H1 (cell line): ENCODE measurements at regions not wholly inside any gene's neighbourhood (a gene's known extent, or its start where the extent isn't known, plus 50 kb on each side); places are given as distances from the start of the nearest gene placed in this dataset.

ENCODE experiments used
- CTCF ChIA-PET: fragments of 300-600 bp; sonication (Branson Sonifier 250); formaldehyde crosslinking; loops from one replicate; lab custom pipeline; 2021; ENCODE audit not compliant: partially characterized antibody; lab: Charles Lee
- POLR2A ChIA-PET: fragments of 300-600 bp; sonication (Branson Sonifier 250); formaldehyde crosslinking; loops from one replicate; lab custom pipeline; 2021; ENCODE audit warnings: inconsistent platforms; ENCODE audit not compliant: partially characterized antibody; lab: Charles Lee
- DNase-seq, 2 experiments: peaks; one replicate each; pipeline versions ENCODE4 v3.0.0 to v3.0.0-alpha.2; 2010 to 2022; ENCODE audit warnings: low spot score in 2 of 2, low read depth in 1 of 2, mixed read lengths in 1 of 2
- FAIRE-seq: peaks from 2 replicates; lab custom pipeline; 2011; peaks lifted over from hg19 to GRCh38; lab: Jason Lieb, UNC
- H2AFZ ChIP-seq: 2 replicates; pipeline ENCODE4 v1.8.1; 2012; ENCODE audit warnings: low read length, inconsistent platforms
- H2AK5ac ChIP-seq: 2 replicates; pipeline ENCODE4 v1.6.1; 2013; ENCODE audit warnings: low read depth, low read length
- H2BK120ac ChIP-seq: replicated peaks from 2 replicates; pipeline ENCODE3; 2013; ENCODE audit warnings: low read depth, low read length, inconsistent platforms
- H2BK12ac ChIP-seq: 2 replicates; pipeline ENCODE4 v1.6.1; 2013; ENCODE audit warnings: low read depth, low read length
- H2BK15ac ChIP-seq: 2 replicates; pipeline ENCODE4 v1.6.1; 2013; ENCODE audit warnings: low read length
- H2BK20ac ChIP-seq: 2 replicates; pipeline ENCODE4 v1.6.1; 2013; ENCODE audit warnings: low read length
- H2BK5ac ChIP-seq: 2 replicates; pipeline ENCODE4 v1.6.1; 2013; ENCODE audit warnings: low read depth, low read length
- H3K14ac ChIP-seq: 2 replicates; pipeline ENCODE4 v1.6.1; 2013; ENCODE audit warnings: inconsistent platforms; ENCODE audit not compliant: insufficient read length
- H3K18ac ChIP-seq: 2 replicates; pipeline ENCODE4 v1.6.1; 2013; ENCODE audit warnings: low read length; ENCODE audit errors: extremely low read depth
- H3K23ac ChIP-seq: 2 replicates; pipeline ENCODE4 v1.6.1; 2013; ENCODE audit warnings: inconsistent platforms; ENCODE audit not compliant: insufficient read length
- H3K23me2 ChIP-seq: 2 replicates; pipeline ENCODE4 v1.6.1; 2013; ENCODE audit warnings: low read depth, low read length
- H3K27ac ChIP-seq: 2 replicates; pipeline ENCODE4 v1.6.1; 2011; ENCODE audit warnings: low read depth, low read length, inconsistent platforms
- H3K27me3 ChIP-seq, 4 experiments: replicated peaks in 1 of 4; 1 replicate in 1 of 4; 2 replicates in 3 of 4; pipeline versions ENCODE4 v1.6.1 to v1.8.1; 2011 to 2013; ENCODE audit warnings: low read length in 3 of 4, mild to moderate bottlenecking in 3 of 4, inconsistent platforms in 2 of 4, mixed read lengths in 2 of 4, moderate library complexity in 1 of 4; ENCODE audit not compliant: control insufficient read depth in 3 of 4, insufficient read depth in 3 of 4; ENCODE audit errors: extremely low read depth in 1 of 4
- H3K36me3 ChIP-seq, 4 experiments: 2 replicates each; pipeline versions ENCODE4 v1.6.1 to v1.8.1; 2011 to 2013; ENCODE audit warnings: mild to moderate bottlenecking in 4 of 4, low read length in 3 of 4, moderate library complexity in 2 of 4, control low read depth in 1 of 4, inconsistent platforms in 1 of 4; ENCODE audit not compliant: insufficient read depth in 4 of 4, control insufficient read depth in 2 of 4
- H3K4ac ChIP-seq: replicated peaks from 2 replicates; pipeline ENCODE3; 2013; ENCODE audit warnings: low read length, low read depth, mixed read lengths, inconsistent platforms; ENCODE audit not compliant: insufficient read length
- H3K4me1 ChIP-seq, 4 experiments: replicated peaks in 1 of 4; 1 replicate in 1 of 4; 2 replicates in 3 of 4; pipeline versions ENCODE4 v1.6.1 to v1.8.1; 2011 to 2013; ENCODE audit warnings: low read length in 3 of 4, inconsistent platforms in 2 of 4, mixed read lengths in 1 of 4; ENCODE audit not compliant: insufficient read depth in 4 of 4, control insufficient read depth in 3 of 4
- H3K4me2 ChIP-seq, 2 experiments: 2 replicates each; pipeline versions ENCODE4 v1.6.1 to v1.8.1; 2011 to 2013; ENCODE audit warnings: low read depth in 2 of 2, low read length in 2 of 2, control low read depth in 1 of 2, inconsistent platforms in 1 of 2, mild to moderate bottlenecking in 1 of 2; ENCODE audit not compliant: insufficient read depth in 1 of 2
- H3K4me3 ChIP-seq, 4 experiments: fragments of 200-600, 300-600 bp in 1 of 4; sonication (generic), shearing (Covaris generic), sonication (Bioruptor Twin) in 1 of 4; 2 replicates each; pipeline versions ENCODE4 v1.5.1 to v1.8.1; 2011 to 2016; ENCODE audit warnings: low read length in 4 of 4, low read depth in 3 of 4, control low read depth in 2 of 4, inconsistent platforms in 2 of 4, mild to moderate bottlenecking in 2 of 4, mixed read lengths in 1 of 4, moderate library complexity in 1 of 4; ENCODE audit not compliant: insufficient read depth in 2 of 4; ENCODE audit errors: extremely low read depth in 1 of 4
- H3K56ac ChIP-seq: replicated peaks from 2 replicates; pipeline ENCODE3; 2013; ENCODE audit warnings: low read depth, mild to moderate bottlenecking, mixed read lengths, low read length, inconsistent platforms; ENCODE audit not compliant: insufficient read length
- H3K79me1 ChIP-seq: 2 replicates; pipeline ENCODE4 v1.6.1; 2013; ENCODE audit warnings: low read depth, low read length, control low read depth
- H3K79me2 ChIP-seq, 2 experiments: 2 replicates each; pipeline versions ENCODE4 v1.6.1 to v1.8.1; 2012 to 2013; ENCODE audit warnings: low read length in 2 of 2, mild to moderate bottlenecking in 2 of 2, inconsistent platforms in 1 of 2; ENCODE audit not compliant: insufficient read depth in 2 of 2, control insufficient read depth in 1 of 2
- H3K9ac ChIP-seq, 4 experiments: replicated peaks in 1 of 4; 1 replicate in 1 of 4; 2 replicates in 3 of 4; pipeline versions ENCODE4 v1.6.1 to v1.8.1; 2011 to 2013; ENCODE audit warnings: low read depth in 3 of 4, low read length in 3 of 4, control low read depth in 2 of 4, mild to moderate bottlenecking in 2 of 4, moderate library complexity in 2 of 4, inconsistent platforms in 1 of 4; ENCODE audit errors: extremely low read depth in 1 of 4
- H3K9me3 ChIP-seq, 2 experiments: 2 replicates each; pipeline versions ENCODE4 v1.6.1 to v1.8.1; 2012 to 2013; ENCODE audit warnings: mild to moderate bottlenecking in 2 of 2, moderate library complexity in 2 of 2, control low read depth in 1 of 2, inconsistent platforms in 1 of 2, low read depth in 1 of 2, low read length in 1 of 2, mixed read lengths in 1 of 2; ENCODE audit not compliant: insufficient read depth in 2 of 2
- H4K20me1 ChIP-seq, 2 experiments: replicated peaks in 1 of 2; 2 replicates each; pipeline versions ENCODE3 to v1.8.1; 2011 to 2013; ENCODE audit warnings: inconsistent platforms in 2 of 2, low read length in 2 of 2, mild to moderate bottlenecking in 1 of 2; ENCODE audit not compliant: insufficient read depth in 2 of 2, control insufficient read depth in 1 of 2
- H4K5ac ChIP-seq: 2 replicates; pipeline ENCODE4 v1.6.1; 2013; ENCODE audit warnings: low read length, low read depth, mixed read lengths, inconsistent platforms; ENCODE audit not compliant: insufficient read length
- H4K8ac ChIP-seq: 2 replicates; pipeline ENCODE4 v1.8.0; 2013; ENCODE audit warnings: mild to moderate bottlenecking, moderate library complexity, low read length, inconsistent platforms; ENCODE audit not compliant: insufficient read depth; ENCODE audit errors: extremely low read depth
- H4K91ac ChIP-seq: replicated peaks from 2 replicates; pipeline ENCODE3; 2013; ENCODE audit warnings: low read length, mixed read lengths, inconsistent platforms; ENCODE audit not compliant: insufficient read length
- WGBS, 2 experiments: shearing (Covaris generic) in 1 of 2; methylation state at CpG; one replicate each; pipeline versions ENCODE4 v1.1.6 to v1.1.7; 2013 to 2015; ENCODE audit warnings: low lambda C conversion rate in 2 of 2, mixed read lengths in 2 of 2, inconsistent platforms in 1 of 2, low coverage in 1 of 2, missing lambda C conversion rate in 1 of 2; ENCODE audit not compliant: insufficient replicate concordance in 2 of 2, insufficient coverage in 1 of 2, insufficient read length in 1 of 2; ENCODE audit errors: extremely low coverage in 1 of 2, missing lambda C conversion rate in 1 of 2; 5-methylcytosine and 5-hydroxymethylcytosine counted together

- ChIA-PET POLR2A (interaction anchor here (0.9 to 1.2 kb wide), 3 partner anchors 13 to 110 kb away, joined by 3 to 5 read pairs (median 3); no protein-coding TSS in a partner anchor), CTCF (interaction anchor here (1.0 to 10.1 kb wide), 3 partner anchors 18 to 126 kb away, joined by 3 to 67 read pairs (median 3); no protein-coding TSS in a partner anchor)
- no peak overlapping the region for H2BK5ac ChIP-seq
- H2BK20ac ChIP-seq = no peak overlapping the region
- H3K23ac ChIP-seq = no peak overlapping the region
- H3K9me3 ChIP-seq = no peaks in the 10 kb centered on the region
- FAIRE-seq (peak; percentile 74), DNase-seq (peak; percentile 15 to 62)
- H2BK12ac ChIP-seq = no peak overlapping the region; the same call in 1 of the 2 replicates
- no peak overlapping the region for H3K18ac ChIP-seq
- peak overlapping the region in 1 of 4 experiments; percentile 18; a peak in 1 of 8 replicates for H3K4me3 ChIP-seq
- H3K56ac ChIP-seq = no peak overlapping the region
- H3K36me3 ChIP-seq = no peaks in the 10 kb centered on the region
- no peaks in the 10 kb centered on the region for H3K23me2 ChIP-seq
- 50% methylated on average over 7 of the region's 7 CpGs; no CpG with 5 or more reads in 1 of the 2 experiments for WGBS, 2 experiments
- H2AK5ac ChIP-seq = no peak overlapping the region
- no peaks in the 10 kb centered on the region for H3K79me2 ChIP-seq
- no peak overlapping the region for H3K9ac ChIP-seq
- no peak overlapping the region for H3K27ac ChIP-seq
- H4K20me1 ChIP-seq = no peaks in the 10 kb centered on the region
- H3K27me3 ChIP-seq = no peaks in the 10 kb centered on the region
- H4K91ac ChIP-seq = no peak overlapping the region
- H4K5ac ChIP-seq = no peak overlapping the region
- H2BK15ac ChIP-seq = no peak overlapping the region
- peak overlapping the region; percentile 60; the same call in 1 of the 2 replicates for H2AFZ ChIP-seq
- H3K79me1 ChIP-seq = no peaks in the 10 kb centered on the region
- H4K8ac ChIP-seq = no peak overlapping the region; the same call in 1 of the 2 replicates
- H2BK120ac ChIP-seq = no peak overlapping the region
- no peak overlapping the region for H3K4ac ChIP-seq
- peaks cover 0 to 16% (median 5%) of the 10 kb centered on the region in 4 experiments; a peak in 5 of 7 replicates for H3K4me1 ChIP-seq
- peak overlapping the region in 1 of 2 experiments; percentile 44; a peak in 2 of 4 replicates for H3K4me2 ChIP-seq
- H3K14ac ChIP-seq = no peak overlapping the region
Measured at GRCh38 chr7:98727146-98727709, 110.1 kb downstream of the NPTX2 start.
